WTC11 (cell line): ENCODE measurements at regions not wholly inside any gene's neighbourhood (a gene's known extent, or its start where the extent isn't known, plus 50 kb on each side); places are given as distances from the start of the nearest gene placed in this dataset.

Experiments used
- ATAC-seq: fragments of 200-7000 bp; cut with Tn5 transposase; 2 replicates; pipeline ENCODE4 v1.10.0; 2021; ENCODE audit warnings: mild to moderate bottlenecking, moderate library complexity
- CTCF ChIA-PET: fragments of 300-600 bp; sonication (Branson Sonifier 250); formaldehyde crosslinking; loops from one replicate; lab custom pipeline; 2021; ENCODE audit warnings: antibody characterized with exemption; lab: Charles Lee
- POLR2A ChIA-PET: fragments of 350-600 bp; sonication (Branson Sonifier 250); formaldehyde crosslinking; loops from one replicate; lab custom pipeline; 2021; ENCODE audit warnings: antibody characterized with exemption; lab: Charles Lee
- DNase-seq: peaks from one replicate; pipeline ENCODE4 v3.0.0; 2021; ENCODE audit warnings: low spot score
- H3K27ac Mint-ChIP-seq: 2 replicates; pipeline ENCODE4 v1.8.0; 2021; ENCODE audit warnings: mixed read lengths
- H3K27me3 Mint-ChIP-seq: 2 replicates; pipeline ENCODE4 v1.8.0; 2021; ENCODE audit warnings: low read depth, mild to moderate bottlenecking, moderate library complexity, mixed read lengths
- H3K36me3 Mint-ChIP-seq: 2 replicates; pipeline ENCODE4 v1.8.0; 2021; ENCODE audit warnings: mixed read lengths
- H3K4me1 Mint-ChIP-seq: 2 replicates; pipeline ENCODE4 v1.8.0; 2022; ENCODE audit warnings: mixed read lengths
- H3K4me3 Mint-ChIP-seq: 2 replicates; pipeline ENCODE4 v1.8.0; 2021; ENCODE audit warnings: mild to moderate bottlenecking, moderate library complexity, mixed read lengths
- H3K9me3 Mint-ChIP-seq: 2 replicates; pipeline ENCODE4 v1.8.0; 2021; ENCODE audit warnings: mixed read lengths
- ATF3 ChIP-seq: sonication (generic); formaldehyde crosslinking; conservative IDR thresholded peaks from 2 replicates; pipeline ENCODE4 v1.8.1; 2022; ENCODE audit warnings: mild to moderate bottlenecking, missing genetic modification reagents
- CREB1 ChIP-seq: sonication (generic); formaldehyde crosslinking; IDR thresholded peaks from 2 replicates; pipeline ENCODE4 v1.8.0; 2023; ENCODE audit warnings: mild to moderate bottlenecking, missing genetic modification reagents
- CTCF ChIP-seq: fragments of 200-600 bp; IDR thresholded peaks from 2 replicates; pipeline ENCODE4 v1.8.0; 2022; ENCODE audit warnings: antibody characterized with exemption
- E2F5 ChIP-seq: sonication (generic); formaldehyde crosslinking; IDR thresholded peaks from 2 replicates; pipeline ENCODE4 v1.8.1; 2022; ENCODE audit warnings: mild to moderate bottlenecking, moderate library complexity, missing genetic modification reagents
- ELF4 ChIP-seq: sonication (generic); formaldehyde crosslinking; IDR thresholded peaks from 2 replicates; pipeline ENCODE4 v1.8.1; 2022; ENCODE audit warnings: low read depth, mild to moderate bottlenecking, moderate library complexity, missing genetic modification reagents
- ETV6 ChIP-seq: sonication (generic); formaldehyde crosslinking; IDR thresholded peaks from 2 replicates; pipeline ENCODE4 v1.8.1; 2022; ENCODE audit warnings: mild to moderate bottlenecking, missing genetic modification reagents
- GABPB1 ChIP-seq: sonication (generic); formaldehyde crosslinking; IDR thresholded peaks from 2 replicates; pipeline ENCODE4 v1.8.1; 2023; ENCODE audit warnings: mild to moderate bottlenecking, missing genetic modification reagents
- GRHL2 ChIP-seq: fragments of 250-450 bp; sonication (Bioruptor Pico); IDR thresholded peaks from 2 replicates; pipeline ENCODE4 v1.8.0; 2022; ENCODE audit warnings: mild to moderate bottlenecking, moderate library complexity; ENCODE audit not compliant: insufficient replicate concordance, severe bottlenecking
- HMGA2 ChIP-seq: fragments of 250-450 bp; sonication (Bioruptor Pico); IDR thresholded peaks from 2 replicates; pipeline ENCODE4 v1.4.0; 2021; ENCODE audit warnings: mild to moderate bottlenecking, moderate library complexity
- IRF1 ChIP-seq: sonication (generic); formaldehyde crosslinking; IDR thresholded peaks from 2 replicates; pipeline ENCODE4 v1.8.0; 2023; ENCODE audit warnings: missing genetic modification reagents
- JAZF1 ChIP-seq: fragments of 250-450 bp; sonication (Bioruptor Pico); IDR thresholded peaks from 2 replicates; pipeline ENCODE4 v1.9.0; 2021; ENCODE audit warnings: moderate library complexity, mild to moderate bottlenecking, inconsistent platforms
- MXD4 ChIP-seq: fragments of 250-450 bp; sonication (Bioruptor Pico); IDR thresholded peaks from 2 replicates; pipeline ENCODE4 v1.8.0; 2021; ENCODE audit warnings: mild to moderate bottlenecking, moderate library complexity, borderline replicate concordance
- NR3C1 ChIP-seq: sonication (generic); formaldehyde crosslinking; conservative IDR thresholded peaks from 2 replicates; pipeline ENCODE4 v1.8.1; 2023; ENCODE audit warnings: low read depth, mild to moderate bottlenecking, missing genetic modification reagents
- OVOL2 ChIP-seq: fragments of 250-450 bp; sonication (Bioruptor Pico); IDR thresholded peaks from 2 replicates; pipeline ENCODE4 v1.9.0; 2021; ENCODE audit warnings: mild to moderate bottlenecking, borderline replicate concordance
- RELA ChIP-seq: sonication (generic); formaldehyde crosslinking; IDR thresholded peaks from 2 replicates; pipeline ENCODE4 v1.8.1; 2022; ENCODE audit warnings: missing genetic modification reagents, mild to moderate bottlenecking, borderline replicate concordance
- RORB ChIP-seq: fragments of 250-450 bp; sonication (Bioruptor Pico); IDR thresholded peaks from 2 replicates; pipeline ENCODE4 v1.9.0; 2021; ENCODE audit warnings: mild to moderate bottlenecking
- SMAD4 ChIP-seq: sonication (generic); formaldehyde crosslinking; IDR thresholded peaks from 2 replicates; pipeline ENCODE4 v1.8.0; 2022; ENCODE audit warnings: mild to moderate bottlenecking, missing genetic modification reagents
- STAT6 ChIP-seq: sonication (generic); formaldehyde crosslinking; conservative IDR thresholded peaks from 2 replicates; pipeline ENCODE4 v1.8.1; 2023; ENCODE audit warnings: mild to moderate bottlenecking, low read depth, missing genetic modification reagents, moderate library complexity
- TCF7 ChIP-seq: sonication (generic); formaldehyde crosslinking; IDR thresholded peaks from 2 replicates; pipeline ENCODE4 v1.8.0; 2022; ENCODE audit warnings: mild to moderate bottlenecking, low read depth, missing genetic modification reagents, moderate library complexity
- ZNF232 ChIP-seq: sonication (generic); formaldehyde crosslinking; IDR thresholded peaks from 2 replicates; pipeline ENCODE4 v1.8.0; 2022; ENCODE audit warnings: mild to moderate bottlenecking, missing genetic modification reagents
- ZNF263 ChIP-seq: sonication (generic); formaldehyde crosslinking; IDR thresholded peaks from 2 replicates; pipeline ENCODE4 v1.8.1; 2022; ENCODE audit warnings: low read depth, mild to moderate bottlenecking, moderate library complexity, missing genetic modification reagents
- ZNF281 ChIP-seq: sonication (generic); formaldehyde crosslinking; IDR thresholded peaks from 2 replicates; pipeline ENCODE4 v1.8.0; 2023; ENCODE audit warnings: mild to moderate bottlenecking, missing genetic modification reagents
- ZNF671 ChIP-seq: fragments of 250-450 bp; sonication (Bioruptor Pico); IDR thresholded peaks from 2 replicates; pipeline ENCODE4 v1.8.0; 2021; ENCODE audit warnings: mild to moderate bottlenecking
- ZSCAN18 ChIP-seq: fragments of 250-450 bp; sonication (Bioruptor Pico); IDR thresholded peaks from 2 replicates; pipeline ENCODE4 v2.1.2; 2022; ENCODE audit warnings: mild to moderate bottlenecking, moderate library complexity

- CTCF ChIA-PET: no interaction called here
- Mint-ChIP-seq H3K27me3 (no peaks in the 10 kb centered on the region), H3K9me3 (no peaks in the 10 kb centered on the region), H3K4me1 (peaks cover 7% of the 10 kb centered on the region)
- DNase-seq: no peak
- TF ChIP-seq MXD4 (no peak), RORB (no peak), ELF4 (CRISPR knock-in tag) (no peak), JAZF1 (no peak), STAT6 (CRISPR knock-in tag) (no peak), RELA (CRISPR knock-in tag) (no peak), CTCF (no peak), ZNF263 (no peak), HMGA2 (CRISPR knock-in tag) (no peak), NR3C1 (no peak), CREB1 (CRISPR knock-in tag) (no peak), ZNF232 (CRISPR knock-in tag) (no peak), ZSCAN18 (no peak), GRHL2 (CRISPR knock-in tag) (no peak), TCF7 (CRISPR knock-in tag) (no peak), GABPB1 (CRISPR knock-in tag) (no peak), IRF1 (no peak), SMAD4 (CRISPR knock-in tag) (no peak)
- TF ChIP-seq, all 79 proteins: peak for 0
- no peaks in the 10 kb centered on the region for H3K36me3 Mint-ChIP-seq
- ATAC-seq: no peak
- no peak overlapping the region for H3K4me3 Mint-ChIP-seq
- H3K27ac Mint-ChIP-seq: no peak overlapping the region
- POLR2A ChIA-PET: no interaction called here
Measured at GRCh38 chr13:76153239-76153638, 517.1 kb downstream of the LMO7 start.

GRCh38 chr13:76148926-76149325, 512.8 kb downstream of the LMO7 start:
- ChIA-PET CTCF (no interaction called here), POLR2A (no interaction called here)
- Mint-ChIP-seq H3K27ac (no peak overlapping the region), H3K9me3 (no peaks in the 10 kb centered on the region), H3K36me3 (no peaks in the 10 kb centered on the region), H3K4me1 (no peaks in the 10 kb centered on the region), H3K4me3 (no peak overlapping the region), H3K27me3 (no peaks in the 10 kb centered on the region)
- DNase-seq (no peak), ATAC-seq (no peak)
- TF ChIP-seq ZSCAN18 (no peak), ETV6 (CRISPR knock-in tag) (no peak), ATF3 (no peak), ZNF671 (CRISPR knock-in tag) (no peak), ZNF281 (CRISPR knock-in tag) (no peak), E2F5 (CRISPR knock-in tag) (no peak), OVOL2 (no peak)
